H1 (cell line): ENCODE measurements at regions not wholly inside any gene's neighbourhood (a gene's known extent, or its start where the extent isn't known, plus 50 kb on each side); places are given as distances from the start of the nearest gene placed in this dataset.

ENCODE experiments used
- CTCF ChIA-PET: fragments of 300-600 bp; sonication (Branson Sonifier 250); formaldehyde crosslinking; loops from one replicate; lab custom pipeline; 2021; ENCODE audit not compliant: partially characterized antibody; lab: Charles Lee
- POLR2A ChIA-PET: fragments of 300-600 bp; sonication (Branson Sonifier 250); formaldehyde crosslinking; loops from one replicate; lab custom pipeline; 2021; ENCODE audit warnings: inconsistent platforms; ENCODE audit not compliant: partially characterized antibody; lab: Charles Lee
- DNase-seq, 2 experiments: peaks; one replicate each; pipeline versions ENCODE4 v3.0.0 to v3.0.0-alpha.2; 2010 to 2022; ENCODE audit warnings: low spot score in 2 of 2, low read depth in 1 of 2, mixed read lengths in 1 of 2
- FAIRE-seq: peaks from 2 replicates; lab custom pipeline; 2011; peaks lifted over from hg19 to GRCh38; lab: Jason Lieb, UNC
- H2AFZ ChIP-seq: 2 replicates; pipeline ENCODE4 v1.8.1; 2012; ENCODE audit warnings: low read length, inconsistent platforms
- H2AK5ac ChIP-seq: 2 replicates; pipeline ENCODE4 v1.6.1; 2013; ENCODE audit warnings: low read depth, low read length
- H2BK120ac ChIP-seq: replicated peaks from 2 replicates; pipeline ENCODE3; 2013; ENCODE audit warnings: low read depth, low read length, inconsistent platforms
- H2BK12ac ChIP-seq: 2 replicates; pipeline ENCODE4 v1.6.1; 2013; ENCODE audit warnings: low read depth, low read length
- H2BK15ac ChIP-seq: 2 replicates; pipeline ENCODE4 v1.6.1; 2013; ENCODE audit warnings: low read length
- H2BK20ac ChIP-seq: 2 replicates; pipeline ENCODE4 v1.6.1; 2013; ENCODE audit warnings: low read length
- H2BK5ac ChIP-seq: 2 replicates; pipeline ENCODE4 v1.6.1; 2013; ENCODE audit warnings: low read depth, low read length
- H3K14ac ChIP-seq: 2 replicates; pipeline ENCODE4 v1.6.1; 2013; ENCODE audit warnings: inconsistent platforms; ENCODE audit not compliant: insufficient read length
- H3K18ac ChIP-seq: 2 replicates; pipeline ENCODE4 v1.6.1; 2013; ENCODE audit warnings: low read length; ENCODE audit errors: extremely low read depth
- H3K23ac ChIP-seq: 2 replicates; pipeline ENCODE4 v1.6.1; 2013; ENCODE audit warnings: inconsistent platforms; ENCODE audit not compliant: insufficient read length
- H3K23me2 ChIP-seq: 2 replicates; pipeline ENCODE4 v1.6.1; 2013; ENCODE audit warnings: low read depth, low read length
- H3K27ac ChIP-seq: 2 replicates; pipeline ENCODE4 v1.6.1; 2011; ENCODE audit warnings: low read depth, low read length, inconsistent platforms
- H3K27me3 ChIP-seq, 4 experiments: replicated peaks in 1 of 4; 1 replicate in 1 of 4; 2 replicates in 3 of 4; pipeline versions ENCODE4 v1.6.1 to v1.8.1; 2011 to 2013; ENCODE audit warnings: low read length in 3 of 4, mild to moderate bottlenecking in 3 of 4, inconsistent platforms in 2 of 4, mixed read lengths in 2 of 4, moderate library complexity in 1 of 4; ENCODE audit not compliant: control insufficient read depth in 3 of 4, insufficient read depth in 3 of 4; ENCODE audit errors: extremely low read depth in 1 of 4
- H3K36me3 ChIP-seq, 4 experiments: 2 replicates each; pipeline versions ENCODE4 v1.6.1 to v1.8.1; 2011 to 2013; ENCODE audit warnings: mild to moderate bottlenecking in 4 of 4, low read length in 3 of 4, moderate library complexity in 2 of 4, control low read depth in 1 of 4, inconsistent platforms in 1 of 4; ENCODE audit not compliant: insufficient read depth in 4 of 4, control insufficient read depth in 2 of 4
- H3K4ac ChIP-seq: replicated peaks from 2 replicates; pipeline ENCODE3; 2013; ENCODE audit warnings: low read length, low read depth, mixed read lengths, inconsistent platforms; ENCODE audit not compliant: insufficient read length
- H3K4me1 ChIP-seq, 4 experiments: replicated peaks in 1 of 4; 1 replicate in 1 of 4; 2 replicates in 3 of 4; pipeline versions ENCODE4 v1.6.1 to v1.8.1; 2011 to 2013; ENCODE audit warnings: low read length in 3 of 4, inconsistent platforms in 2 of 4, mixed read lengths in 1 of 4; ENCODE audit not compliant: insufficient read depth in 4 of 4, control insufficient read depth in 3 of 4
- H3K4me2 ChIP-seq, 2 experiments: 2 replicates each; pipeline versions ENCODE4 v1.6.1 to v1.8.1; 2011 to 2013; ENCODE audit warnings: low read depth in 2 of 2, low read length in 2 of 2, control low read depth in 1 of 2, inconsistent platforms in 1 of 2, mild to moderate bottlenecking in 1 of 2; ENCODE audit not compliant: insufficient read depth in 1 of 2
- H3K4me3 ChIP-seq, 4 experiments: fragments of 200-600, 300-600 bp in 1 of 4; sonication (generic), shearing (Covaris generic), sonication (Bioruptor Twin) in 1 of 4; 2 replicates each; pipeline versions ENCODE4 v1.5.1 to v1.8.1; 2011 to 2016; ENCODE audit warnings: low read length in 4 of 4, low read depth in 3 of 4, control low read depth in 2 of 4, inconsistent platforms in 2 of 4, mild to moderate bottlenecking in 2 of 4, mixed read lengths in 1 of 4, moderate library complexity in 1 of 4; ENCODE audit not compliant: insufficient read depth in 2 of 4; ENCODE audit errors: extremely low read depth in 1 of 4
- H3K56ac ChIP-seq: replicated peaks from 2 replicates; pipeline ENCODE3; 2013; ENCODE audit warnings: low read depth, mild to moderate bottlenecking, mixed read lengths, low read length, inconsistent platforms; ENCODE audit not compliant: insufficient read length
- H3K79me1 ChIP-seq: 2 replicates; pipeline ENCODE4 v1.6.1; 2013; ENCODE audit warnings: low read depth, low read length, control low read depth
- H3K79me2 ChIP-seq, 2 experiments: 2 replicates each; pipeline versions ENCODE4 v1.6.1 to v1.8.1; 2012 to 2013; ENCODE audit warnings: low read length in 2 of 2, mild to moderate bottlenecking in 2 of 2, inconsistent platforms in 1 of 2; ENCODE audit not compliant: insufficient read depth in 2 of 2, control insufficient read depth in 1 of 2
- H3K9ac ChIP-seq, 4 experiments: replicated peaks in 1 of 4; 1 replicate in 1 of 4; 2 replicates in 3 of 4; pipeline versions ENCODE4 v1.6.1 to v1.8.1; 2011 to 2013; ENCODE audit warnings: low read depth in 3 of 4, low read length in 3 of 4, control low read depth in 2 of 4, mild to moderate bottlenecking in 2 of 4, moderate library complexity in 2 of 4, inconsistent platforms in 1 of 4; ENCODE audit errors: extremely low read depth in 1 of 4
- H3K9me3 ChIP-seq, 2 experiments: 2 replicates each; pipeline versions ENCODE4 v1.6.1 to v1.8.1; 2012 to 2013; ENCODE audit warnings: mild to moderate bottlenecking in 2 of 2, moderate library complexity in 2 of 2, control low read depth in 1 of 2, inconsistent platforms in 1 of 2, low read depth in 1 of 2, low read length in 1 of 2, mixed read lengths in 1 of 2; ENCODE audit not compliant: insufficient read depth in 2 of 2
- H4K20me1 ChIP-seq, 2 experiments: replicated peaks in 1 of 2; 2 replicates each; pipeline versions ENCODE3 to v1.8.1; 2011 to 2013; ENCODE audit warnings: inconsistent platforms in 2 of 2, low read length in 2 of 2, mild to moderate bottlenecking in 1 of 2; ENCODE audit not compliant: insufficient read depth in 2 of 2, control insufficient read depth in 1 of 2
- H4K5ac ChIP-seq: 2 replicates; pipeline ENCODE4 v1.6.1; 2013; ENCODE audit warnings: low read length, low read depth, mixed read lengths, inconsistent platforms; ENCODE audit not compliant: insufficient read length
- H4K8ac ChIP-seq: 2 replicates; pipeline ENCODE4 v1.8.0; 2013; ENCODE audit warnings: mild to moderate bottlenecking, moderate library complexity, low read length, inconsistent platforms; ENCODE audit not compliant: insufficient read depth; ENCODE audit errors: extremely low read depth
- H4K91ac ChIP-seq: replicated peaks from 2 replicates; pipeline ENCODE3; 2013; ENCODE audit warnings: low read length, mixed read lengths, inconsistent platforms; ENCODE audit not compliant: insufficient read length
- CEBPB ChIP-seq: IDR thresholded peaks from 2 replicates; pipeline ENCODE4 v1.6.1; 2012; ENCODE audit warnings: low read depth, low read length
- CTBP2 ChIP-seq: IDR thresholded peaks from 2 replicates; pipeline ENCODE4 v1.7.0; 2011; ENCODE audit warnings: borderline replicate concordance, mild to moderate bottlenecking, moderate library complexity, mixed read lengths, low read length; ENCODE audit not compliant: insufficient read depth, insufficient read length
- E2F6 ChIP-seq: IDR thresholded peaks from 2 replicates; pipeline ENCODE4 v1.6.1; 2012; ENCODE audit warnings: inconsistent platforms
- FOSL1 ChIP-seq: IDR thresholded peaks from 2 replicates; pipeline ENCODE4 v1.6.1; 2011; ENCODE audit warnings: mild to moderate bottlenecking, low read depth, low read length, moderate library complexity; ENCODE audit not compliant: insufficient read depth
- GABPA ChIP-seq: IDR thresholded peaks from 2 replicates; pipeline ENCODE4 v1.6.1; 2011; ENCODE audit warnings: mild to moderate bottlenecking, low read length, moderate library complexity, borderline replicate concordance; ENCODE audit not compliant: insufficient read depth
- JUN ChIP-seq: IDR thresholded peaks from 2 replicates; pipeline ENCODE4 v1.6.1; 2011; ENCODE audit warnings: low read depth, mild to moderate bottlenecking, improper control_type of control experiment, low read length
- NRF1 ChIP-seq: IDR thresholded peaks from 2 replicates; pipeline ENCODE4 v1.6.1; 2011; ENCODE audit warnings: mild to moderate bottlenecking, low read depth, low read length, improper control_type of control experiment
- POU5F1 ChIP-seq: IDR thresholded peaks from 2 replicates; pipeline ENCODE4 v1.6.1; 2011; ENCODE audit warnings: low read depth, mild to moderate bottlenecking, low read length, moderate library complexity
- SIRT6 ChIP-seq: IDR thresholded peaks from one replicate; pipeline ENCODE4 v1.7.1; 2012; ENCODE audit warnings: low read length, inconsistent platforms
- SP2 ChIP-seq: IDR thresholded peaks from 2 replicates; pipeline ENCODE4 v1.6.1; 2012; ENCODE audit warnings: mild to moderate bottlenecking, low read length, inconsistent platforms
- SRF ChIP-seq: IDR thresholded peaks from 2 replicates; pipeline ENCODE4 v1.6.1; 2011; ENCODE audit warnings: mild to moderate bottlenecking, low read depth, low read length, moderate library complexity
- TAF1 ChIP-seq: IDR thresholded peaks from 2 replicates; pipeline ENCODE4 v1.6.1; 2011; ENCODE audit warnings: mild to moderate bottlenecking, low read depth, low read length
- TCF12 ChIP-seq: IDR thresholded peaks from 2 replicates; pipeline ENCODE4 v1.6.1; 2011; ENCODE audit warnings: low read depth, mild to moderate bottlenecking, low read length
- WGBS, 2 experiments: shearing (Covaris generic) in 1 of 2; methylation state at CpG; one replicate each; pipeline versions ENCODE4 v1.1.6 to v1.1.7; 2013 to 2015; ENCODE audit warnings: low lambda C conversion rate in 2 of 2, mixed read lengths in 2 of 2, inconsistent platforms in 1 of 2, low coverage in 1 of 2, missing lambda C conversion rate in 1 of 2; ENCODE audit not compliant: insufficient replicate concordance in 2 of 2, insufficient coverage in 1 of 2, insufficient read length in 1 of 2; ENCODE audit errors: extremely low coverage in 1 of 2, missing lambda C conversion rate in 1 of 2; 5-methylcytosine and 5-hydroxymethylcytosine counted together

- no peak overlapping the region for H2BK120ac ChIP-seq
- no peaks in the 10 kb centered on the region for H3K79me1 ChIP-seq
- H4K20me1 ChIP-seq: no peaks in the 10 kb centered on the region
- 90% methylated on average over 17 of the region's 17 CpGs; no CpG with 5 or more reads in 1 of the 2 experiments for WGBS, 2 experiments
- no peak overlapping the region for H4K8ac ChIP-seq
- no peak overlapping the region for H4K5ac ChIP-seq
- H3K79me2 ChIP-seq: no peaks in the 10 kb centered on the region
- FAIRE-seq (no peak), DNase-seq (peak in 1 of 2 experiments; percentile 34)
- no peak overlapping the region for H3K4me2 ChIP-seq
- H3K9ac ChIP-seq: no peak overlapping the region
- 0 out of 7 replicates have a peak, but pooled peaks cover 0 to 2% (median 0%) of the 10 kb centered on the region in 4 experiments for H3K27me3 ChIP-seq
- H3K23ac ChIP-seq: no peak overlapping the region
- peak overlapping the region; percentile 48; the same call in 1 of the 2 replicates for H2BK20ac ChIP-seq
- H2BK5ac ChIP-seq: peak overlapping the region; percentile 24; the same call in 1 of the 2 replicates
- no peak overlapping the region for H3K56ac ChIP-seq
- H3K14ac ChIP-seq: no peak overlapping the region
- POLR2A ChIA-PET: no interaction called here
- peak overlapping the region; percentile 95 for H3K4ac ChIP-seq
- H3K27ac ChIP-seq: no peak overlapping the region
- no peak overlapping the region for H2AK5ac ChIP-seq
- no peaks in the 10 kb centered on the region for H3K36me3 ChIP-seq
- peak overlapping the region; percentile 92; the same call in 1 of the 2 replicates for H2BK12ac ChIP-seq
- H2BK15ac ChIP-seq: peak overlapping the region; percentile 65; the same call in 1 of the 2 replicates
- CTCF ChIA-PET: interaction anchor here (1.1 kb wide), 1 partner anchor 25 kb away, joined by 4 read pairs; no protein-coding TSS in a partner anchor
- H2AFZ ChIP-seq: no peak overlapping the region
- H3K4me3 ChIP-seq: no peak overlapping the region
- peak overlapping the region; percentile 65 for H4K91ac ChIP-seq
- H3K23me2 ChIP-seq: no peaks in the 10 kb centered on the region; the same call in 1 of the 2 replicates
- peaks cover 0 to under 1% (median 0%) of the 10 kb centered on the region in 4 experiments; a peak in 2 of 7 replicates for H3K4me1 ChIP-seq
- H3K9me3 ChIP-seq: peaks cover 9 to 11% of the 10 kb centered on the region in 2 experiments; a peak in 2 of 4 replicates
- peak overlapping the region; percentile 71 for H3K18ac ChIP-seq
- no peak for TF ChIP-seq CEBPB
- no peak for TF ChIP-seq FOSL1
- no peak for TF ChIP-seq SP2
- TF ChIP-seq SRF: no peak
- TF ChIP-seq JUN: no peak
- no peak for TF ChIP-seq SIRT6
- TF ChIP-seq GABPA: no peak
- no peak for TF ChIP-seq NRF1
- TF ChIP-seq CTBP2: no peak
- TF ChIP-seq TAF1: no peak
- TF ChIP-seq E2F6: no peak
- TF ChIP-seq TCF12: no peak
- no peak for TF ChIP-seq POU5F1
Measured at GRCh38 chr22:48919851-48920589, 907.7 kb downstream of the BRD1 start.
